ENCODE measurements at regions not wholly inside any gene's neighbourhood (a gene's known extent, or its start where the extent isn't known, plus 50 kb on each side); places are given as distances from the start of the nearest gene placed in this dataset.

- Histone ChIP-seq H3K9ac (ENCODE audit: low read length) (no peak overlapping the region), H3K79me2 (ENCODE audit: low read length) (no peaks in the 10 kb centered on the region), H3K36me3 (replicated peaks; ENCODE audit: low read depth, low read length) (no peaks in the 10 kb centered on the region), H3K4me2 (ENCODE audit: low read length) (no peak overlapping the region), H2AFZ (ENCODE audit: low read depth, low read length) (no peak overlapping the region), H3K4me3 (ENCODE audit: low read length) (no peak overlapping the region), H4K20me1 (ENCODE audit: insufficient read depth, low read length) (no peaks in the 10 kb centered on the region), H3K27me3 (ENCODE audit: low read depth, low read length) (no peaks in the 10 kb centered on the region), H3K4me1 (ENCODE audit: low read length) (no peaks in the 10 kb centered on the region), H3K9me3 (ENCODE audit: insufficient read depth, low read length) (no peaks in the 10 kb centered on the region), H3K27ac (ENCODE audit: low read length) (no peak overlapping the region)
- TF ChIP-seq EZH2phosphoT487 (IDR thresholded peaks at IDR 0.05; ENCODE audit: low read depth) (no peak), CTCF (IDR thresholded peaks at IDR 0.05; ENCODE audit: low read depth, low read length) (no peak)
Observed at GRCh38 chrY:8151561-8151960, 1185.7 kb upstream of the TSPY4 start.

GRCh38 chrY:8128578-8128977, 1208.7 kb upstream of the TSPY4 start:
- Histone ChIP-seq H3K27ac (ENCODE audit: low read length) (no peak overlapping the region), H2AFZ (ENCODE audit: low read depth, low read length) (no peak overlapping the region), H3K4me1 (ENCODE audit: low read length) (no peaks in the 10 kb centered on the region), H3K79me2 (ENCODE audit: low read length) (no peaks in the 10 kb centered on the region), H3K9me3 (ENCODE audit: insufficient read depth, low read length) (no peaks in the 10 kb centered on the region), H3K4me2 (ENCODE audit: low read length) (no peak overlapping the region), H3K4me3 (ENCODE audit: low read length) (no peak overlapping the region), H4K20me1 (ENCODE audit: insufficient read depth, low read length) (no peaks in the 10 kb centered on the region), H3K9ac (ENCODE audit: low read length) (no peak overlapping the region), H3K36me3 (replicated peaks; ENCODE audit: low read depth, low read length) (no peaks in the 10 kb centered on the region), H3K27me3 (ENCODE audit: low read depth, low read length) (no peaks in the 10 kb centered on the region)
- TF ChIP-seq EZH2phosphoT487 (IDR thresholded peaks at IDR 0.05; ENCODE audit: low read depth) (no peak), CTCF (IDR thresholded peaks at IDR 0.05; ENCODE audit: low read depth, low read length) (no peak)

GRCh38 chrY:8125907-8126571, 1211.2 kb upstream of the TSPY4 start:
- Histone ChIP-seq H4K20me1 (ENCODE audit: insufficient read depth, low read length) (no peaks in the 10 kb centered on the region), H3K27me3 (ENCODE audit: low read depth, low read length) (no peaks in the 10 kb centered on the region), H3K4me3 (ENCODE audit: low read length) (no peak overlapping the region), H3K79me2 (ENCODE audit: low read length) (no peaks in the 10 kb centered on the region), H3K9ac (ENCODE audit: low read length) (no peak overlapping the region), H2AFZ (ENCODE audit: low read depth, low read length) (no peak overlapping the region), H3K9me3 (ENCODE audit: insufficient read depth, low read length) (no peaks in the 10 kb centered on the region), H3K36me3 (replicated peaks; ENCODE audit: low read depth, low read length) (no peaks in the 10 kb centered on the region), H3K4me1 (ENCODE audit: low read length) (no peaks in the 10 kb centered on the region), H3K27ac (ENCODE audit: low read length) (no peak overlapping the region), H3K4me2 (ENCODE audit: low read length) (no peak overlapping the region)
- no peak for TF ChIP-seq EZH2phosphoT487 (IDR thresholded peaks at IDR 0.05; ENCODE audit: low read depth)
- TF ChIP-seq CTCF (IDR thresholded peaks at IDR 0.05; ENCODE audit: low read depth, low read length): no peak

GRCh38 chrY:8121825-8122224, 1210.3 kb upstream of the AMELY start:
- TF ChIP-seq EZH2phosphoT487 (IDR thresholded peaks at IDR 0.05; ENCODE audit: low read depth) (no peak), CTCF (IDR thresholded peaks at IDR 0.05; ENCODE audit: low read depth, low read length) (no peak)

More at GRCh38 chrY:8121825-8122224, 1210.3 kb upstream of the AMELY start:
- Histone ChIP-seq H3K27ac (ENCODE audit: low read length) (no peak overlapping the region), H3K79me2 (ENCODE audit: low read length) (no peaks in the 10 kb centered on the region), H3K36me3 (replicated peaks; ENCODE audit: low read depth, low read length) (no peaks in the 10 kb centered on the region), H2AFZ (ENCODE audit: low read depth, low read length) (no peak overlapping the region), H3K9me3 (ENCODE audit: insufficient read depth, low read length) (no peaks in the 10 kb centered on the region), H3K27me3 (ENCODE audit: low read depth, low read length) (no peaks in the 10 kb centered on the region), H3K4me3 (ENCODE audit: low read length) (no peak overlapping the region), H3K4me1 (ENCODE audit: low read length) (no peaks in the 10 kb centered on the region), H3K4me2 (ENCODE audit: low read length) (no peak overlapping the region), H4K20me1 (ENCODE audit: insufficient read depth, low read length) (no peaks in the 10 kb centered on the region), H3K9ac (ENCODE audit: low read length) (no peak overlapping the region)

All from OCI-LY3 (cell line).